Activated B cell treated with CpG ODN at 0.5 μM for 24 hours (primary cell): ENCODE measurements at regions not wholly inside any gene's neighbourhood (a gene's known extent, or its start where the extent isn't known, plus 50 kb on each side); places are given as distances from the start of the nearest gene placed in this dataset.
"Not testable (repeated sequence)": the region's sequence is repeated elsewhere in the genome, so short reads cannot be mapped to it uniquely, and the experiment has no call there.

ENCODE experiments used
- ATAC-seq: fragments of 200-7000 bp; cut with Tn5 transposase; one replicate; pipeline ENCODE4 v1.10.0; 2021; ENCODE audit warnings: low read depth, mild to moderate bottlenecking, moderate library complexity
- CTCF ChIA-PET: fragments of 350-600 bp; sonication (Branson Sonifier 250); formaldehyde crosslinking; loops from one replicate; lab custom pipeline; 2021; ENCODE audit warnings: antibody characterized with exemption; lab: Charles Lee
- POLR2A ChIA-PET: fragments of 350-600 bp; sonication (Branson Sonifier 250); formaldehyde crosslinking; loops from one replicate; lab custom pipeline; 2021; ENCODE audit warnings: antibody characterized with exemption; lab: Charles Lee
- DNase-seq: peaks from one replicate; pipeline ENCODE4 v3.0.0; 2022
- H3K27ac Mint-ChIP-seq: one replicate; pipeline ENCODE4 v1.8.0; 2020; ENCODE audit warnings: mixed read lengths
- H3K27me3 Mint-ChIP-seq: one replicate; pipeline ENCODE4 v1.8.0; 2021; ENCODE audit warnings: mixed read lengths
- H3K36me3 Mint-ChIP-seq: one replicate; pipeline ENCODE4 v1.8.0; 2021; ENCODE audit warnings: low read depth, mixed read lengths
- H3K4me1 Mint-ChIP-seq: one replicate; pipeline ENCODE4 v1.8.0; 2021; ENCODE audit warnings: mixed read lengths
- H3K4me3 Mint-ChIP-seq: one replicate; pipeline ENCODE4 v1.8.0; 2020; ENCODE audit warnings: mild to moderate bottlenecking, mixed read lengths
- H3K9me3 Mint-ChIP-seq: one replicate; pipeline ENCODE4 v1.8.0; 2020; ENCODE audit warnings: mixed read lengths
- CTCF ChIP-seq: fragments of 200-600 bp; IDR thresholded peaks from one replicate; pipeline ENCODE4 v1.8.0; 2022; ENCODE audit warnings: antibody characterized with exemption, mild to moderate bottlenecking
- intact Hi-C: fragments of 100-400 bp; cut with micrococcal nuclease; formaldehyde crosslinking; loops from one replicate; pipeline ENCODE4 v1.15.1; 2024

- DNase-seq = no peak
- POLR2A ChIA-PET = no interaction called here
- no peak overlapping the region for H3K4me3 Mint-ChIP-seq
- H3K27ac Mint-ChIP-seq = no peak overlapping the region
- peaks cover 4% of the 10 kb centered on the region for H3K9me3 Mint-ChIP-seq
- no peak for ATAC-seq
- no peaks in the 10 kb centered on the region for H3K27me3 Mint-ChIP-seq
- intact Hi-C loops = no loop called here
- H3K36me3 Mint-ChIP-seq = no peaks in the 10 kb centered on the region
- CTCF ChIA-PET = no interaction called here
- TF ChIP-seq CTCF = no peak
- no peaks in the 10 kb centered on the region for H3K4me1 Mint-ChIP-seq
Observed at GRCh38 chr5:145628525-145628924, 206.6 kb downstream of the PRELID2 start.

- Mint-ChIP-seq H3K36me3 (no peaks in the 10 kb centered on the region), H3K27ac (no peak overlapping the region), H3K27me3 (no peaks in the 10 kb centered on the region), H3K9me3 (peaks cover 4% of the 10 kb centered on the region), H3K4me1 (no peaks in the 10 kb centered on the region), H3K4me3 (no peak overlapping the region)
- ChIA-PET CTCF (no interaction called here), POLR2A (no interaction called here)
- no peak for TF ChIP-seq CTCF
- DNase-seq (no peak), ATAC-seq (no peak)
- intact Hi-C loops = no loop called here
Observed at GRCh38 chr5:145619806-145620310, 215.3 kb downstream of the PRELID2 start.

DNA sequence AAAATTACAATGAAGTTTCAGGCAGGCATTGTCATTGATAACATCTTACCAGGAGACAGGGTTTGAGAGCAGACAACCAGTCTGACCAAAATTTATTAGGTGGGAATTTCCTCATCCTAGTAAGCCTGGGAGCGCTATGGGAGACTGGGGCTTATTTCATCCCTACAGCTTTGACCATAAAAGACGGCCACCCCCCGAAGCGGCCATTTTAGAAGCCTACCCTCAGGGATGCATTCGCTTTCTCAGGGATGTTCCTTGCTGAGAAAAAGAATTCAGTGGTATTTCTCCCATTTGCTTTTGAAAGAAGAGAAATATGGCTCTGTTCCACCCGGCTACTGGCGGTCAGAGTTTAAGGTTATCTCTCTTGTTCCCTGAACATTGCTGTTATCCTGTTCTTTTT lies 218.4 kb downstream of the PRELID2 start:
- H3K27me3 Mint-ChIP-seq, ATAC-seq, H3K27ac Mint-ChIP-seq, H3K4me3 Mint-ChIP-seq, H3K36me3 Mint-ChIP-seq, POLR2A ChIA-PET, CTCF ChIA-PET, H3K9me3 Mint-ChIP-seq, H3K4me1 Mint-ChIP-seq, intact Hi-C loops, DNase-seq: not testable (repeated sequence)

GRCh38 chr5:145598983-145599382 lies 236.2 kb downstream of the PRELID2 start:
- peaks cover 4% of the 10 kb centered on the region for H3K9me3 Mint-ChIP-seq
- POLR2A ChIA-PET = no interaction called here
- no peak for ATAC-seq
- no peak overlapping the region for H3K27ac Mint-ChIP-seq
- CTCF ChIA-PET = no interaction called here
- no peaks in the 10 kb centered on the region for H3K4me1 Mint-ChIP-seq
- H3K4me3 Mint-ChIP-seq = no peak overlapping the region
- DNase-seq = no peak
- H3K36me3 Mint-ChIP-seq = no peaks in the 10 kb centered on the region
- H3K27me3 Mint-ChIP-seq = no peaks in the 10 kb centered on the region
- intact Hi-C loops = no loop called here
- no peak for TF ChIP-seq CTCF

DNA sequence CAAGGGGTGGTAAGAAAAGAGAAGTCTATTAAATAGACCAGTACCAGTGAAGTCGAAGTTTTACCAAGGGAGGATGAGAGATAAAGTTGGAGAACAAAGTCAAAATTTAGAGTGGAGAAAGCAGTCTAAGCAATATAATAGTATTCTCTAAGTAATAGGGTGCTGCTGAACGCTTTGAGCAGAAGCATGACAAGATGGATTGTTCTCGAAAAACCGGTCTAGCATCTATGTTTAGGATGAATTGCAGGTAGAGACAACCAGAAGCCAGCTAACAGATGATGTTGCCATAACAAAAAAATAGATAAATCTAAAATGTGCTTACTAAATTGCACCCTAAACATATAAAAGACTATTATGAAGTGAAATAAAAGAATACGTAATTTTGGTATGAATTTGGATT lies 237.0 kb downstream of the PRELID2 start:
- ATAC-seq = no peak
- H3K4me3 Mint-ChIP-seq = no peak overlapping the region
- DNase-seq = no peak
- H3K27me3 Mint-ChIP-seq = no peaks in the 10 kb centered on the region
- H3K36me3 Mint-ChIP-seq = no peaks in the 10 kb centered on the region
- no peaks in the 10 kb centered on the region for H3K4me1 Mint-ChIP-seq
- H3K27ac Mint-ChIP-seq = no peak overlapping the region
- ChIA-PET CTCF (no interaction called here), POLR2A (no interaction called here)
- peaks cover 4% of the 10 kb centered on the region for H3K9me3 Mint-ChIP-seq
- intact Hi-C loops = no loop called here
- TF ChIP-seq CTCF = no peak

- Mint-ChIP-seq H3K4me3 (no peak overlapping the region), H3K36me3 (no peaks in the 10 kb centered on the region), H3K9me3 (no peaks in the 10 kb centered on the region), H3K27ac (no peak overlapping the region), H3K27me3 (no peaks in the 10 kb centered on the region), H3K4me1 (no peaks in the 10 kb centered on the region)
- no peak for DNase-seq
- CTCF ChIA-PET = no interaction called here
- intact Hi-C loops = no loop called here
- no peak for TF ChIP-seq CTCF
- ATAC-seq = no peak
- POLR2A ChIA-PET = no interaction called here
Observed at GRCh38 chr5:145591578-145591977, 243.6 kb downstream of the PRELID2 start.
